Smooth muscle cell (in vitro differentiated cells): ENCODE measurements at regions not wholly inside any gene's neighbourhood (a gene's known extent, or its start where the extent isn't known, plus 50 kb on each side); places are given as distances from the start of the nearest gene placed in this dataset.

ENCODE experiments used
- DNase-seq: peaks from one replicate; lab custom pipeline; 2025; ENCODE audit not compliant: unreplicated experiment; lab: John Stamatoyannopoulos, UW
- H2AFZ ChIP-seq: fragments of 200-600 bp; sonication (generic); 2 replicates; pipeline ENCODE4 v1.6.0; 2016; ENCODE audit warnings: antibody characterized with exemption, low read depth, mild to moderate bottlenecking
- H3F3A ChIP-seq: fragments of 200-600 bp; sonication (generic); 2 replicates; pipeline ENCODE4 v1.6.0; 2017; ENCODE audit warnings: antibody characterized with exemption, low read depth
- H3K27ac ChIP-seq: fragments of 200-600 bp; sonication (generic); 2 replicates; pipeline ENCODE4 v1.5.1; 2016; ENCODE audit warnings: low read depth, mild to moderate bottlenecking
- H3K27me3 ChIP-seq: fragments of 200-600 bp; sonication (generic); 2 replicates; pipeline ENCODE4 v1.6.1; 2016; ENCODE audit warnings: low read depth, mild to moderate bottlenecking
- H3K36me3 ChIP-seq: fragments of 200-600 bp; sonication (generic); 2 replicates; pipeline ENCODE4 v1.5.1; 2016; ENCODE audit warnings: low read depth
- H3K4me1 ChIP-seq: fragments of 200-600 bp; sonication (generic); 2 replicates; pipeline ENCODE4 v1.5.1; 2016; ENCODE audit warnings: low read depth
- H3K4me2 ChIP-seq: fragments of 200-600 bp; sonication (generic); 2 replicates; pipeline ENCODE4 v1.6.0; 2016; ENCODE audit warnings: mild to moderate bottlenecking
- H3K4me3 ChIP-seq: fragments of 200-600 bp; sonication (generic); 2 replicates; pipeline ENCODE4 v1.5.1; 2016; ENCODE audit warnings: mild to moderate bottlenecking
- H3K79me2 ChIP-seq: fragments of 200-600 bp; sonication (generic); 2 replicates; pipeline ENCODE4 v1.6.0; 2016; ENCODE audit warnings: low read depth, mild to moderate bottlenecking
- H3K9ac ChIP-seq: fragments of 200-600 bp; sonication (generic); 2 replicates; pipeline ENCODE4 v1.6.0; 2016; ENCODE audit warnings: low read depth
- H3K9me3 ChIP-seq: fragments of 200-600 bp; sonication (generic); replicated peaks from 2 replicates; pipeline ENCODE4 v1.5.1; 2016; ENCODE audit warnings: low read depth
- H4K20me1 ChIP-seq: fragments of 200-600 bp; sonication (generic); 2 replicates; pipeline ENCODE4 v1.6.0; 2016; ENCODE audit warnings: low read depth
- WGBS: methylation state at CpG from one replicate; pipeline ENCODE4 v1.1.7; 2016; ENCODE audit warnings: low lambda C conversion rate; 5-methylcytosine and 5-hydroxymethylcytosine counted together
- TF ChIP-seq, protein P1 (sequence below): fragments of 200-600 bp; sonication (generic); IDR thresholded peaks from 2 replicates; pipeline ENCODE4 v1.5.1; 2017; ENCODE audit warnings: borderline replicate concordance, mild to moderate bottlenecking, antibody characterized with exemption; ENCODE audit not compliant: insufficient read depth, poor library complexity, severe bottlenecking

- no peaks in the 10 kb centered on the region for H3K27me3 ChIP-seq
- H3K4me1 ChIP-seq, result no peaks in the 10 kb centered on the region
- H3F3A ChIP-seq, result no peaks in the 10 kb centered on the region
- WGBS, result 41% methylated on average over 2 of the region's 2 CpGs
- H2AFZ ChIP-seq, result no peak overlapping the region
- H3K4me2 ChIP-seq, result no peak overlapping the region
- no peaks in the 10 kb centered on the region for H3K36me3 ChIP-seq
- no peak overlapping the region for H3K9ac ChIP-seq
- H3K79me2 ChIP-seq, result no peaks in the 10 kb centered on the region
- TF ChIP-seq, protein P1, sequence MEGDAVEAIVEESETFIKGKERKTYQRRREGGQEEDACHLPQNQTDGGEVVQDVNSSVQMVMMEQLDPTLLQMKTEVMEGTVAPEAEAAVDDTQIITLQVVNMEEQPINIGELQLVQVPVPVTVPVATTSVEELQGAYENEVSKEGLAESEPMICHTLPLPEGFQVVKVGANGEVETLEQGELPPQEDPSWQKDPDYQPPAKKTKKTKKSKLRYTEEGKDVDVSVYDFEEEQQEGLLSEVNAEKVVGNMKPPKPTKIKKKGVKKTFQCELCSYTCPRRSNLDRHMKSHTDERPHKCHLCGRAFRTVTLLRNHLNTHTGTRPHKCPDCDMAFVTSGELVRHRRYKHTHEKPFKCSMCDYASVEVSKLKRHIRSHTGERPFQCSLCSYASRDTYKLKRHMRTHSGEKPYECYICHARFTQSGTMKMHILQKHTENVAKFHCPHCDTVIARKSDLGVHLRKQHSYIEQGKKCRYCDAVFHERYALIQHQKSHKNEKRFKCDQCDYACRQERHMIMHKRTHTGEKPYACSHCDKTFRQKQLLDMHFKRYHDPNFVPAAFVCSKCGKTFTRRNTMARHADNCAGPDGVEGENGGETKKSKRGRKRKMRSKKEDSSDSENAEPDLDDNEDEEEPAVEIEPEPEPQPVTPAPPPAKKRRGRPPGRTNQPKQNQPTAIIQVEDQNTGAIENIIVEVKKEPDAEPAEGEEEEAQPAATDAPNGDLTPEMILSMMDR, result no peak
- no peak overlapping the region for H3K4me3 ChIP-seq
- no peaks in the 10 kb centered on the region for H4K20me1 ChIP-seq
- no peak for DNase-seq
- no peaks in the 10 kb centered on the region for H3K9me3 ChIP-seq
- no peak overlapping the region for H3K27ac ChIP-seq
These were observed 263.6 kb upstream of the CRY1 start for GRCh38 chr12:107356937-107357295.

DNA sequence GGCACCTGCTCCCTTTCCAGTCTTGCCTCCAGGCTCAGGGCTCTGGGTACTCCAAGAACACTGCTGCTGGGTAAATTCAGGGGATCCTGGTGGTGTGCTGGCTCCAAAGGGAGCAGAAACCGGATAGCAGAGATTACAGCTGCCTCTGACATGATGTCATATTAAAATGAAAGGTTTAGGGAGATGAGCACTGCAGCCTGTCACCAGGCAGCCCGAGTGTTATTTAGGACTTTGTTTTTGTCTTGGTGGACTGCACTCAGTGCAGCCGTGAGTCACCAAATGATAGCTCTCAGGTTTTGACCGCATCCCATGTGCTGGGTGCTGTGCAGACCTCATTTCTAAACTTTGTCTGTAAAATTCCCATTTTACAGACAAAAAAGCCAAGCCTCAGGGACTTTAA is 266.0 kb upstream of the CRY1 start:
- WGBS, result 2% methylated on average over 4 of the region's 4 CpGs
- Histone ChIP-seq H3K27me3 (no peaks in the 10 kb centered on the region), H3K4me1 (no peaks in the 10 kb centered on the region), H3K9me3 (no peaks in the 10 kb centered on the region), H3K4me2 (peak overlapping the region; percentile 7), H3K27ac (peak overlapping the region; percentile 59), H3K9ac (peak overlapping the region; percentile 18), H4K20me1 (no peaks in the 10 kb centered on the region), H3F3A (no peaks in the 10 kb centered on the region), H3K79me2 (no peaks in the 10 kb centered on the region), H3K36me3 (no peaks in the 10 kb centered on the region), H3K4me3 (no peak overlapping the region), H2AFZ (no peak overlapping the region)
- DNase-seq, result no peak
- TF ChIP-seq, protein P1, result no peak

DNA sequence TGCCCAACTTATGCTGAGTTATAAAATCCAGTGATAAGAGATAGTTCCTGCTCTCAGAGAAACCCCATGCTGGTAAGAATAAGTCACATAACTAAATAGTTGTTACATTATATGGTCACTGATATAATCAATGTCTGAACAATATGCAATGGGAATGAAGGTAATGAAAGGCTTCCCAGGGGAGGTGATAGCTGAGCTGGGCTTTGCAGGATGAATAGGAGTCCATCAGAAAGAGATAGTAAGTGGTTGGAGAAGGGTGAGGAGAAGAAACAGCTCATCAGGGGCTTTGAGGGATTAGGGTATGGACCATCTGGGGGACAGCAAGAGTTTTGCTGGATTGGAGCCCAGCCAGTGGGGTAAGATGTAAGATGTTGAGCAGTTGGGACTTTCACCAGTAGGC is 266.7 kb upstream of the CRY1 start:
- Histone ChIP-seq H3K4me3 (no peak overlapping the region), H4K20me1 (no peaks in the 10 kb centered on the region), H3K36me3 (no peaks in the 10 kb centered on the region), H3K9me3 (no peaks in the 10 kb centered on the region), H3K4me2 (no peak overlapping the region), H3K9ac (peak overlapping the region; percentile 5), H3K27ac (peak overlapping the region; percentile 59), H3K4me1 (no peaks in the 10 kb centered on the region), H3F3A (no peaks in the 10 kb centered on the region), H3K27me3 (no peaks in the 10 kb centered on the region), H2AFZ (no peak overlapping the region), H3K79me2 (no peaks in the 10 kb centered on the region)
- TF ChIP-seq, protein P1, result no peak
- DNase-seq, result no peak

DNA sequence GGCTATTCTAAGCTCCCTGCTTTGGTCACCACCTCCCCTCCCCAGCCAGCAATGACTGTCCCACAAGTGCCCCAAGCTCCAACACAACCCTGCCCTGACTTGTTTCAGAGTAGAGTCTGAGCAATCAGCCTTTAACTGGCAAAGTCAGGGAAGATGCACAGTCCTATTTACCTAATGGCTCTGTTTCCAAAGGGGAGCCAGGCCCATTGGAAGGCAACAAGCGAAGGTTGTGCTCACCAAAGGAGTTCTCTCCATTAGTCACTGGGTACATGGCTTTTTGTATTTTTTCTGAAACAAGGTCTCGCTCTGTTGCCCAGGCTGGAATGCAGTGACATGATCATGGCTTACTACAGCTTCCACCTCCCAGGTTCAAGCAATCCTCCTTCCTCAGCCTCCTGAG is 267.1 kb upstream of the CRY1 start:
- WGBS, result 98% methylated on average over 2 of the region's 2 CpGs
- no peak overlapping the region for H3K9ac ChIP-seq
- TF ChIP-seq, protein P1, result no peak
- no peak overlapping the region for H3K27ac ChIP-seq
- H3F3A ChIP-seq, result no peaks in the 10 kb centered on the region
- H3K27me3 ChIP-seq, result no peaks in the 10 kb centered on the region
- H3K4me1 ChIP-seq, result no peaks in the 10 kb centered on the region
- no peak overlapping the region for H2AFZ ChIP-seq
- H3K9me3 ChIP-seq, result no peaks in the 10 kb centered on the region
- H4K20me1 ChIP-seq, result no peaks in the 10 kb centered on the region
- H3K4me2 ChIP-seq, result no peak overlapping the region
- H3K4me3 ChIP-seq, result no peak overlapping the region
- no peaks in the 10 kb centered on the region for H3K79me2 ChIP-seq
- H3K36me3 ChIP-seq, result no peaks in the 10 kb centered on the region
- DNase-seq, result no peak
